K562 (cell line): ENCODE measurements at regions not wholly inside any gene's neighbourhood (a gene's known extent, or its start where the extent isn't known, plus 50 kb on each side); places are given as distances from the start of the nearest gene placed in this dataset.

ENCODE experiments used
- ATAC-seq: fragments of 200-7000 bp; cut with Tn5 transposase; 3 replicates; pipeline ENCODE4 v1.9.1; 2020; ENCODE audit warnings: moderate library complexity
- BruUV-seq: library from RNA; stranded (reverse); fragments of 400-500 nt; replicated peaks from 2 replicates; lab custom pipeline; 2021; lab: Mats Ljungman, UMichigan
- CTCF ChIA-PET: fragments of 300-600 bp; formaldehyde crosslinking; extraction: SDS; loops from one replicate; lab custom pipeline; 2021; ENCODE audit warnings: low intra/inter-chr PET ratio; lab: Yijun Ruan, JAX
- POLR2A ChIA-PET: fragments of 300-600, 350-650 bp; sonication (Branson Sonifier 250); formaldehyde crosslinking; extraction: SDS; loops from one replicate; lab custom pipeline; 2021; ENCODE audit warnings: antibody characterized with exemption, inconsistent platforms; lab: Yijun Ruan, JAX
- DNase-seq, 4 experiments: peaks; one replicate each; pipeline versions ENCODE4 v3.0.0 to v3.0.0-alpha.2; 2011 to 2018; ENCODE audit warnings: low spot score in 3 of 4, mixed read lengths in 3 of 4; ENCODE audit errors: extremely low read depth in 1 of 4
- FAIRE-seq: peaks from 2 replicates; lab custom pipeline; 2011; peaks lifted over from hg19 to GRCh38; lab: Jason Lieb, UNC
- H2AFZ ChIP-seq: 2 replicates; pipeline ENCODE4 v1.6.0; 2011; ENCODE audit warnings: low read depth, low read length, control low read depth, inconsistent platforms
- H3K27ac ChIP-seq: fragments of 200-600 bp; 3 replicates; pipeline ENCODE4 v1.8.0; 2011; ENCODE audit warnings: low read depth, mild to moderate bottlenecking, control low read depth, inconsistent platforms, low read length, moderate library complexity, mixed read lengths; ENCODE audit errors: extremely low read depth
- H3K27me3 ChIP-seq, 2 experiments: fragments of 300-600 bp in 1 of 2; 2 replicates in 1 of 2; 3 replicates in 1 of 2; pipeline versions ENCODE4 v1.6.0 to v1.8.0; 2011; ENCODE audit warnings: inconsistent platforms in 2 of 2, low read length in 2 of 2, mild to moderate bottlenecking in 1 of 2, mixed read lengths in 1 of 2, moderate library complexity in 1 of 2; ENCODE audit not compliant: control insufficient read depth in 2 of 2, insufficient read depth in 2 of 2
- H3K36me3 ChIP-seq: fragments of 300-600 bp; 3 replicates; pipeline ENCODE4 v1.8.0; 2011; ENCODE audit warnings: mild to moderate bottlenecking, low read length, inconsistent platforms; ENCODE audit not compliant: control insufficient read depth, insufficient read depth
- H3K4me1 ChIP-seq, 2 experiments: fragments of 200-600 bp in 1 of 2; replicated peaks in 1 of 2; 2 replicates in 1 of 2; 3 replicates in 1 of 2; pipeline versions ENCODE4 v1.5.1 to v1.8.0; 2011; ENCODE audit warnings: inconsistent platforms in 2 of 2, low read length in 2 of 2, mild to moderate bottlenecking in 1 of 2, mixed read lengths in 1 of 2, moderate library complexity in 1 of 2; ENCODE audit not compliant: control insufficient read depth in 2 of 2, insufficient read depth in 2 of 2
- H3K4me2 ChIP-seq: 2 replicates; pipeline ENCODE4 v1.6.1; 2011; ENCODE audit warnings: low read length, control low read depth, inconsistent platforms, mixed read lengths; ENCODE audit not compliant: insufficient read depth
- H3K4me3 ChIP-seq: fragments of 200-600 bp; sonication (generic), shearing (Covaris generic); 2 replicates; pipeline ENCODE4 v1.5.1; 2016; ENCODE audit warnings: control low read depth, inconsistent platforms
- H3K79me2 ChIP-seq: fragments of 200-600 bp; 3 replicates; pipeline ENCODE4 v1.8.0; 2011; ENCODE audit warnings: low read length, inconsistent platforms; ENCODE audit not compliant: control insufficient read depth, insufficient read depth
- H3K9ac ChIP-seq, 2 experiments: 2 replicates each; pipeline versions ENCODE4 v1.6.0 to v1.6.1; 2011; ENCODE audit warnings: low read depth in 2 of 2, low read length in 2 of 2, control low read depth in 1 of 2, inconsistent platforms in 1 of 2, mild to moderate bottlenecking in 1 of 2, mixed read lengths in 1 of 2; ENCODE audit not compliant: insufficient read depth in 1 of 2
- H3K9me1 ChIP-seq: one replicate; pipeline ENCODE4 v1.6.0; 2011; ENCODE audit warnings: inconsistent platforms, mild to moderate bottlenecking, low read length, moderate library complexity; ENCODE audit not compliant: control insufficient read depth, insufficient read depth
- H3K9me3 ChIP-seq: replicated peaks from 2 replicates; pipeline ENCODE4 v1.5.1; 2011; ENCODE audit warnings: low read depth, low read length, inconsistent platforms; ENCODE audit not compliant: control insufficient read depth, insufficient read depth
- H4K20me1 ChIP-seq: replicated peaks from 2 replicates; pipeline ENCODE4 v1.6.1; 2011; ENCODE audit warnings: low read length, inconsistent platforms, mixed read lengths; ENCODE audit not compliant: control insufficient read depth, insufficient read depth
- GTF2A2 ChIP-seq: IDR thresholded peaks from 2 replicates; pipeline ENCODE4 v1.6.1; 2016; ENCODE audit warnings: mild to moderate bottlenecking, missing genetic modification characterization, missing compliant biosample characterization
- HNRNPLL ChIP-seq: fragments of 200-400 bp; formaldehyde crosslinking; IDR thresholded peaks from 2 replicates; pipeline ENCODE4 v1.6.1; 2017; ENCODE audit warnings: low read length, low read depth, mild to moderate bottlenecking; ENCODE audit not compliant: poor library complexity, severe bottlenecking
- ID3 ChIP-seq, 2 experiments: fragments of 250-450 bp in 1 of 2; fragments of 450-650 bp in 1 of 2; sonication (Bioruptor Pico) in 1 of 2; IDR thresholded peaks; 2 replicates each; pipeline versions ENCODE4 v1.6.1 to v1.8.0; 2016 to 2021; ENCODE audit warnings: mild to moderate bottlenecking in 2 of 2, moderate library complexity in 2 of 2, missing compliant biosample characterization in 1 of 2, missing genetic modification characterization in 1 of 2
- LEF1 ChIP-seq: fragments of 450-650 bp; IDR thresholded peaks from 2 replicates; pipeline ENCODE4 v1.6.1; 2016; ENCODE audit warnings: mild to moderate bottlenecking
- POLR3A ChIP-seq: IDR thresholded peaks from 2 replicates; pipeline ENCODE4 v1.6.1; 2011; ENCODE audit warnings: borderline replicate concordance, mild to moderate bottlenecking, moderate library complexity; ENCODE audit not compliant: insufficient read length, insufficient read depth; ENCODE audit errors: extremely low read depth
- PTRF ChIP-seq: fragments of 450-650 bp; IDR thresholded peaks from 2 replicates; pipeline ENCODE4 v1.6.1; 2016; ENCODE audit warnings: mild to moderate bottlenecking, missing genetic modification characterization, missing compliant biosample characterization
- SP1 ChIP-seq: sonication (generic); formaldehyde crosslinking; IDR thresholded peaks from 2 replicates; pipeline ENCODE4 v1.8.1; 2022; ENCODE audit warnings: mild to moderate bottlenecking, missing genetic modification reagents
- ZKSCAN8 ChIP-seq: fragments of 200-800 bp; sonication (Bioruptor generic); IDR thresholded peaks from 2 replicates; pipeline ENCODE4 v1.6.1; 2016; ENCODE audit warnings: missing genetic modification characterization, missing compliant biosample characterization
- ZNF445 ChIP-seq: fragments of 250-450 bp; sonication (Bioruptor Pico); IDR thresholded peaks from 2 replicates; pipeline ENCODE4 v1.4.0; 2020; ENCODE audit warnings: low read depth, mild to moderate bottlenecking, moderate library complexity
- ZNF696 ChIP-seq: fragments of 250-450 bp; sonication (Bioruptor Pico); conservative IDR thresholded peaks from 2 replicates; pipeline ENCODE4 v1.4.0; 2020; ENCODE audit warnings: mild to moderate bottlenecking, moderate library complexity
- WGBS: fragments of 100-300 bp; shearing (Covaris generic); methylation state at CpG from one replicate; pipeline ENCODE4 v1.1.6; 2016; ENCODE audit warnings: low coverage, mixed read lengths; ENCODE audit not compliant: insufficient coverage; ENCODE audit errors: missing lambda C conversion rate; 5-methylcytosine and 5-hydroxymethylcytosine counted together
- in situ Hi-C: fragments of 300-500 bp; cut with MboI; formaldehyde crosslinking; loops from 4 replicates; pipeline ENCODE4 v1.15.0; 2018; ENCODE audit warnings: inconsistent platforms, mixed read lengths
- intact Hi-C: fragments of 100-400 bp; cut with micrococcal nuclease; formaldehyde crosslinking; loops from 2 replicates; pipeline ENCODE4 v1.14.2; 2022
- TF ChIP-seq, protein P1 (sequence below): sonication (generic); formaldehyde crosslinking; IDR thresholded peaks from 2 replicates; pipeline ENCODE4 v1.8.1; 2023; ENCODE audit warnings: mild to moderate bottlenecking, missing genetic modification reagents
- TF ChIP-seq, protein P2 (sequence below), 3 experiments: fragments of 200-800 bp in 1 of 3; sonication (Bioruptor generic) in 1 of 3; sonication (generic) in 1 of 3; formaldehyde crosslinking in 1 of 3; IDR thresholded peaks; 2 replicates each; pipeline versions ENCODE4 v1.6.1 to v1.8.0; 2016 to 2022; ENCODE audit warnings: mild to moderate bottlenecking in 2 of 3, missing compliant biosample characterization in 2 of 3, missing genetic modification characterization in 2 of 3, missing genetic modification reagents in 1 of 3

DNA sequence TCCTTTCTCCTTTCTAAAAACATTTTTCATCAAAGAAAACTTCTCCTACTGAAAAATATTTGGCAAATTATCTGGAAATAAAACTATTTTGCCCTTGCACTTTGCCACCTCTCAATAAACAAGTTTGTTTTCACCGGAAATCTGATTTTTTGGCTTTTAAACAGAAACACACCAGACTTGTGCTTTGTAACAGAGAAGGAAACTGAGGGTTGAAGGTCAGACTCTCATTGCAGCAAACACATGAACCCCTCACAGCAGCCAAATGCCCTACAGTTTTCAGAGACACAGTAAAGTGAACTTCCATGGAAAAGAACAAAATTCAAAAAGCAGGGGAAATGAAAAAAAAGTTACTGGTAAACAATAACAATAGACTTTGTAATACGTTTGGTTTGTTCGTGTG is 95.6 kb upstream of the WDR17 start:
- H3K4me1 ChIP-seq, result no peaks in the 10 kb centered on the region
- no peak for ATAC-seq
- ChIA-PET CTCF (no interaction called here), POLR2A (no interaction called here)
- intact Hi-C loops, result no loop called here
- in situ Hi-C loops, result loop anchor here (25.0 kb wide), 1 partner anchor 367 kb away; no protein-coding TSS in a partner anchor
- BruUV-seq, result no TSS peak
- no peak for DNase-seq
- no peaks in the 10 kb centered on the region for H3K36me3 ChIP-seq
- WGBS, result 0% methylated on average over 3 of the region's 3 CpGs
- FAIRE-seq, result no peak
- no peaks in the 10 kb centered on the region for H3K27me3 ChIP-seq
- no peak for TF ChIP-seq POLR3A
- TF ChIP-seq, protein P1, sequence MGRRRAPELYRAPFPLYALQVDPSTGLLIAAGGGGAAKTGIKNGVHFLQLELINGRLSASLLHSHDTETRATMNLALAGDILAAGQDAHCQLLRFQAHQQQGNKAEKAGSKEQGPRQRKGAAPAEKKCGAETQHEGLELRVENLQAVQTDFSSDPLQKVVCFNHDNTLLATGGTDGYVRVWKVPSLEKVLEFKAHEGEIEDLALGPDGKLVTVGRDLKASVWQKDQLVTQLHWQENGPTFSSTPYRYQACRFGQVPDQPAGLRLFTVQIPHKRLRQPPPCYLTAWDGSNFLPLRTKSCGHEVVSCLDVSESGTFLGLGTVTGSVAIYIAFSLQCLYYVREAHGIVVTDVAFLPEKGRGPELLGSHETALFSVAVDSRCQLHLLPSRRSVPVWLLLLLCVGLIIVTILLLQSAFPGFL (CRISPR knock-in tag), result no peak
- no peak overlapping the region for H3K9ac ChIP-seq
- H2AFZ ChIP-seq, result no peak overlapping the region
- no peaks in the 10 kb centered on the region for H3K9me3 ChIP-seq
- no peaks in the 10 kb centered on the region for H4K20me1 ChIP-seq
- H3K4me3 ChIP-seq, result no peak overlapping the region
- H3K27ac ChIP-seq, result no peak overlapping the region
- no peak overlapping the region for H3K4me2 ChIP-seq
- no peaks in the 10 kb centered on the region for H3K9me1 ChIP-seq
- no peaks in the 10 kb centered on the region for H3K79me2 ChIP-seq

DNA sequence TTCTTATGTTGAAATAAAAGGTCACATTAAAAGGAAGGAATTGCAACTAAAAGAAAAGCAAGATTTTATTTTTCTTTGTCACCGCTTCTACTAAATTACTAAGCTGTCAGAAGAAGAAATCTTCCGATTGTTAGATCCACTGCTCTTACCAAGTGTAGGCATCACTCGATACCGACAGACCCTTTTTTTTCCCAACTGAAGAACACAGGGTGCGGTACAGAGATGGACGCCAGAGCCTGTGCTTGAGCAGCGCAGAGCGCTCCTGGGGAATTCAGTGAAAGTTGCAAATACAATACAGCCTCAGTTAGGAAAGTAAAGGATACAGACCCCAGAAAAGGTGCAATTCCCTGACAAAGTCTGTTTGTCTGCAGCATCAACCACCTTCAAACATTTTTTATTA is 94.9 kb upstream of the WDR17 start:
- Histone ChIP-seq H2AFZ (no peak overlapping the region), H3K27ac (no peak overlapping the region), H3K9me3 (no peaks in the 10 kb centered on the region), H3K79me2 (no peaks in the 10 kb centered on the region), H3K9ac (no peak overlapping the region), H3K4me2 (no peak overlapping the region), H3K4me1 (no peaks in the 10 kb centered on the region), H3K9me1 (no peaks in the 10 kb centered on the region), H3K36me3 (no peaks in the 10 kb centered on the region), H3K27me3 (no peaks in the 10 kb centered on the region), H3K4me3 (no peak overlapping the region), H4K20me1 (no peaks in the 10 kb centered on the region)
- intact Hi-C loops (no loop called here), in situ Hi-C loops (loop anchor here (25.0 kb wide), 1 partner anchor 367 kb away; no protein-coding TSS in a partner anchor)
- FAIRE-seq (no peak), DNase-seq (no peak), ATAC-seq (no peak)
- TF ChIP-seq ZKSCAN8 (CRISPR knock-in tag), result no peak
- no peak for TF ChIP-seq LEF1
- no peak for TF ChIP-seq ZNF445 (CRISPR knock-in tag)
- no peak for TF ChIP-seq ZNF696 (CRISPR knock-in tag)
- no peak for TF ChIP-seq SP1
- TF ChIP-seq PTRF (tag), result no peak
- TF ChIP-seq HNRNPLL, result no peak
- TF ChIP-seq ID3 (CRISPR knock-in tag; IDR thresholded peaks at IDR 0.05), result no peak
- TF ChIP-seq ID3 (tag; IDR thresholded peaks at IDR 0.05), result no peak
- no peak for TF ChIP-seq GTF2A2 (tag)
- TF ChIP-seq, protein P2, sequence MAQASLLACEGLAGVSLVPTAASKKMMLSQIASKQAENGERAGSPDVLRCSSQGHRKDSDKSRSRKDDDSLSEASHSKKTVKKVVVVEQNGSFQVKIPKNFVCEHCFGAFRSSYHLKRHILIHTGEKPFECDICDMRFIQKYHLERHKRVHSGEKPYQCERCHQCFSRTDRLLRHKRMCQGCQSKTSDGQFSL (CRISPR knock-in tag; IDR thresholded peaks at IDR 0.05), result no peak
- TF ChIP-seq, protein P2 (tag; IDR thresholded peaks at IDR 0.05), result no peak
- 2% methylated on average over 8 of the region's 8 CpGs for WGBS
- CTCF ChIA-PET, result no interaction called here
- POLR2A ChIA-PET, result no interaction called here
- BruUV-seq, result no TSS peak
